ENCODE measurements at regions not wholly inside any gene's neighbourhood (a gene's known extent, or its start where the extent isn't known, plus 50 kb on each side); places are given as distances from the start of the nearest gene placed in this dataset.
"Not testable (repeated sequence)": the region's sequence is repeated elsewhere in the genome, so short reads cannot be mapped to it uniquely, and the experiment has no call there.

DNA sequence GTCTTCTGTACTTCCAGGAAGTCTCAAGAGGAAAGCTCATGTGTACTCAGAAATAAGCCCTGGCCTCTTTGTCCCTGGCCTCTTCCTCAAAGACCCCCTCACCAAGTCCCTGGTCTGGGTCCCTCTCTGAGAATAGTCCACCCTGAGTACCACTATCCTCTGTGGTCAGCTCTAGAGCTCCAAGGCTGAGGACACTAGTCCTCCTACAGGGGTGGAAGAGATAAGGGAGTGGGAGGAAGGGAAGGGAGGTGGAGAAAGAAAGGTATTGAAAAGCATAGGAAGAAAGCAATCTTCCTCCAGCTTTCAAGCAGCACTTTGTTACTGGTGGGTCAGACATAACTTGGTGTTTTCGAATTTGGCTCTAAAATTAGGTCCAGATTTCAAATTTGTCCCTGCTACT lies 181.4 kb downstream of the NRIP1 start:
- DNase-seq (no peak), ATAC-seq (no peak)
- BruUV-seq (replicated peaks): no TSS peak
- ChIA-PET POLR2A (ENCODE audit: unreplicated experiment) (no interaction called here), CTCF (no interaction called here)
- no peak overlapping the region for H2AFZ ChIP-seq (ENCODE audit: low read length)
- no peak overlapping the region for H3K4me2 ChIP-seq (ENCODE audit: low read length)
- H3K27ac ChIP-seq (ENCODE audit: low read length): no peak overlapping the region
- no peak for TF ChIP-seq EZH2phosphoT487 (IDR thresholded peaks at IDR 0.05; ENCODE audit: borderline replicate concordance, low read length)
- TF ChIP-seq EZH2 (IDR thresholded peaks at IDR 0.05; ENCODE audit: low read length, unreplicated experiment): no peak
- TF ChIP-seq, protein P1, sequence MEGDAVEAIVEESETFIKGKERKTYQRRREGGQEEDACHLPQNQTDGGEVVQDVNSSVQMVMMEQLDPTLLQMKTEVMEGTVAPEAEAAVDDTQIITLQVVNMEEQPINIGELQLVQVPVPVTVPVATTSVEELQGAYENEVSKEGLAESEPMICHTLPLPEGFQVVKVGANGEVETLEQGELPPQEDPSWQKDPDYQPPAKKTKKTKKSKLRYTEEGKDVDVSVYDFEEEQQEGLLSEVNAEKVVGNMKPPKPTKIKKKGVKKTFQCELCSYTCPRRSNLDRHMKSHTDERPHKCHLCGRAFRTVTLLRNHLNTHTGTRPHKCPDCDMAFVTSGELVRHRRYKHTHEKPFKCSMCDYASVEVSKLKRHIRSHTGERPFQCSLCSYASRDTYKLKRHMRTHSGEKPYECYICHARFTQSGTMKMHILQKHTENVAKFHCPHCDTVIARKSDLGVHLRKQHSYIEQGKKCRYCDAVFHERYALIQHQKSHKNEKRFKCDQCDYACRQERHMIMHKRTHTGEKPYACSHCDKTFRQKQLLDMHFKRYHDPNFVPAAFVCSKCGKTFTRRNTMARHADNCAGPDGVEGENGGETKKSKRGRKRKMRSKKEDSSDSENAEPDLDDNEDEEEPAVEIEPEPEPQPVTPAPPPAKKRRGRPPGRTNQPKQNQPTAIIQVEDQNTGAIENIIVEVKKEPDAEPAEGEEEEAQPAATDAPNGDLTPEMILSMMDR (conservative IDR thresholded peaks at IDR 0.05; ENCODE audit: low read depth, low read length): no peak
- no peak overlapping the region for H3K4me3 ChIP-seq (ENCODE audit: low read length)
- intact Hi-C loops (cut with micrococcal nuclease): no loop called here
- H3K9me2 ChIP-seq (replicated peaks; ENCODE audit: low read length): 0 out of 2 replicates have a peak, but pooled peaks cover 5% of the 10 kb centered on the region
- H3K9ac ChIP-seq (ENCODE audit: low read length): no peak overlapping the region
- H3K79me2 ChIP-seq (ENCODE audit: low read length): 0 out of 2 replicates have a peak, but pooled peaks cover 1% of the 10 kb centered on the region
- peaks cover 47% of the 10 kb centered on the region for H3K4me1 ChIP-seq (ENCODE audit: insufficient read depth, low read length)
- H4K20me1 ChIP-seq (ENCODE audit: low read length): no peaks in the 10 kb centered on the region
- peaks cover 11% of the 10 kb centered on the region for H3F3A ChIP-seq (ENCODE audit: low read length, unreplicated experiment)
- H3K9me3 ChIP-seq (ENCODE audit: low read length): no peaks in the 10 kb centered on the region
- no peaks in the 10 kb centered on the region for H3K27me3 ChIP-seq (ENCODE audit: low read length)
- H3K36me3 ChIP-seq (ENCODE audit: low read depth, low read length): no peaks in the 10 kb centered on the region; the same call in 1 of the 2 replicates

DNA sequence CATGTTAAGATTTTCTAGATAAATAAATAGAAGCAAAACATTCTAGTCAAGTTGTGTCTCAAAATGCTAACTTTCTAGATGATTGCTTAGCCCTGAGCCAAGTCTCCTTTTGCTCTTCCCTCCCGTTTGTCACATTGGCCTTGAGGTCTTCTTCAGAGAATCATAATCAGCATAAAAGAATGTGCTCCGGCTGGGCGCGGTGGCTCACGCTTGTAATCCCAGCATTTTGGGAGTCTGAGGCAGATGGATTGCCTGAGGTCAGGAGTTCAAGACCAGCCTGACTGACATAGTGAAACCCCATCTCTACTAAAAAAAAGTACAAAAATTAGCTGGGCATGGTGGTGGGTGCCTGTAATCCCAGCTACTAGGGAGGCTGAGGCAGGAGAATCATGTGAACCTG lies 182.3 kb downstream of the NRIP1 start:
- H3K79me2 ChIP-seq (ENCODE audit: low read length); intact Hi-C loops (cut with micrococcal nuclease); H3K27me3 ChIP-seq (ENCODE audit: low read length); H3K9ac ChIP-seq (ENCODE audit: low read length); H3K36me3 ChIP-seq (ENCODE audit: low read depth, low read length); H3K27ac ChIP-seq (ENCODE audit: low read length); H3K9me3 ChIP-seq (ENCODE audit: low read length); ATAC-seq; H3K4me2 ChIP-seq (ENCODE audit: low read length); H3K4me3 ChIP-seq (ENCODE audit: low read length); H2AFZ ChIP-seq (ENCODE audit: low read length); POLR2A ChIA-PET (ENCODE audit: unreplicated experiment); H4K20me1 ChIP-seq (ENCODE audit: low read length); CTCF ChIA-PET; DNase-seq; BruUV-seq (replicated peaks); H3K9me2 ChIP-seq (replicated peaks; ENCODE audit: low read length): not testable (repeated sequence)
- Histone ChIP-seq H3K4me1 (ENCODE audit: insufficient read depth, low read length) (peaks cover 52% of the 10 kb centered on the region), H3F3A (ENCODE audit: low read length, unreplicated experiment) (peaks cover 16% of the 10 kb centered on the region)

DNA sequence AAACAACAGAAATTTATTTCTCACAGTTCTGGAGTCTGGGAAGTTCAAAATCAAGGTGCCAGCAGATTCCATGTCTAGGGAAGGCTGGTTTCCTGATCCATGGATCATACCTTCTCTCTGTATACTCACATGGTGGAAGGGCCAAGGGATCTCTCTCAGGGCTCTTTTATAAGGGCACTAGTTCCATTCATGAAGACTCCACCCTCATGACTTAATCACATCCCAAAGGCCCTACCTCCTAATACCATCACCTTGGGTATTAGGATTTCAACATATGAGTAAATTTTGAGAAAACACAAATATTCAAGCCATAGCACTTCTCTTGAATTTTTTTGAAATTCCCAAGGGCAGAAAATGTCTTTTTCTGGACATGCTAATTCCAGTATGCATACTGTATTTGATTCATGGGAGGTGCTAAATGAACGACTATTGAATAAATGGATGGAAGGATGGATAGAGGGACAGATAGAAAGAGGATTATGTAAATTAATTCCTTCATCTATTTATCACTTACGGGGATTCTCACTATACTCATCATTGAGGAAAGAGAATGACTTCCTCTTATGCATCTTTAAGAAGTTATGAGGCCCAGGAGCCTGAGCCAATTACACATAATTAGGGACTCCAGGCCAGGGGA lies 182.8 kb downstream of the NRIP1 start:
- H3K27me3 ChIP-seq (ENCODE audit: low read length): no peaks in the 10 kb centered on the region
- no TSS peak for BruUV-seq (replicated peaks)
- no peak overlapping the region for H2AFZ ChIP-seq (ENCODE audit: low read length)
- H3F3A ChIP-seq (ENCODE audit: low read length, unreplicated experiment): peaks cover 16% of the 10 kb centered on the region
- ATAC-seq: no peak
- TF ChIP-seq EZH2phosphoT487 (IDR thresholded peaks at IDR 0.05; ENCODE audit: borderline replicate concordance, low read length) (no peak), EZH2 (IDR thresholded peaks at IDR 0.05; ENCODE audit: low read length, unreplicated experiment) (no peak)
- H3K4me1 ChIP-seq (ENCODE audit: insufficient read depth, low read length): peaks cover 57% of the 10 kb centered on the region
- no peak overlapping the region for H3K9ac ChIP-seq (ENCODE audit: low read length)
- H3K4me2 ChIP-seq (ENCODE audit: low read length): no peak overlapping the region
- H3K79me2 ChIP-seq (ENCODE audit: low read length): 0 out of 2 replicates have a peak, but pooled peaks cover 4% of the 10 kb centered on the region
- H4K20me1 ChIP-seq (ENCODE audit: low read length): no peaks in the 10 kb centered on the region
- H3K4me3 ChIP-seq (ENCODE audit: low read length): no peak overlapping the region
- H3K27ac ChIP-seq (ENCODE audit: low read length): peak overlapping the region; percentile 94
- 0 out of 2 replicates have a peak, but pooled peaks cover 5% of the 10 kb centered on the region for H3K9me2 ChIP-seq (replicated peaks; ENCODE audit: low read length)
- H3K36me3 ChIP-seq (ENCODE audit: low read depth, low read length): no peaks in the 10 kb centered on the region; the same call in 1 of the 2 replicates
- DNase-seq: no peak
- intact Hi-C loops (cut with micrococcal nuclease): no loop called here
- POLR2A ChIA-PET (ENCODE audit: unreplicated experiment): no interaction called here
- CTCF ChIA-PET: no interaction called here
- H3K9me3 ChIP-seq (ENCODE audit: low read length): no peaks in the 10 kb centered on the region
